ENCODE measurements at regions not wholly inside any gene's neighbourhood (a gene's known extent, or its start where the extent isn't known, plus 50 kb on each side); places are given as distances from the start of the nearest gene placed in this dataset.

GRCh38 chr2:116162395-116162794 lies 1652.1 kb upstream of the DDX18 start:
- no peak for TF ChIP-seq CTCF (IDR thresholded peaks at IDR 0.05)
- no peak for TF ChIP-seq JUN (IDR thresholded peaks at IDR 0.05)
- TF ChIP-seq HOXA7 (CRISPR knock-in tag; IDR thresholded peaks at IDR 0.05): no peak

Measured in A549 (cell line).